ENCODE measurements at regions not wholly inside any gene's neighbourhood (a gene's known extent, or its start where the extent isn't known, plus 50 kb on each side); places are given as distances from the start of the nearest gene placed in this dataset.

DNA sequence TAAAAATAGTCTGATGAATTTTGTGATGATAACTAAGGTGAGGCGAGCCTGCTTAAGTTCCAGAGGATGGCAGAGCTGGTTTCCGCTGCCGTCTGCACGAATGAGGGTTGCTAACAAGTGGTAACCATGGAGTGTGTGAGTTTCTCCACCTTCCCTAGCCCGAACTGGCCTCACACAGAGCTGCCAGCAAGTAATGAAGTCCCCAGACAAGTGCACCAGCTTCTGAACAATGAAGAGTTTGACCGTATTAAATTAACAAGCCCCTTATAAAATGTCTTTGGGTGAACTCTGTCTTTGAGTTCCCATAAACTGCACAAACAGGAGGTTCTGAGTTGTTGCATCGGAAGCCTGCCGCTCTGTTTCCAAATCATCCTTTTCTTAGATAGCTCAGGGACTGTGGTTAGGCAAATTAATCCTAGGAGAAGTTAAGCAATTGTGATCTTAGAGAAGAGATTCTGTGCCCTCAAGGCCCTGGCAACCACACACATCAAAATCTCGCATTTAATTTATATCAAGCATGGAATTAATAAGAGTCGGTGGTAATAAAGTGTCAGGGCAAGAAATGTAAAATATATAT is 274.1 kb upstream of the DAAM1 start:
- TF ChIP-seq CTCF (conservative IDR thresholded peaks at IDR 0.05; ENCODE audit: low read length): no peak
- DNase-seq (ENCODE audit: low spot score): no peak
- H3K27ac ChIP-seq (ENCODE audit: low read depth, low read length, poor library complexity, severe bottlenecking): no peak overlapping the region
- BruUV-seq (replicated peaks): no TSS peak
- H4K20me1 ChIP-seq (ENCODE audit: insufficient read depth, low read length): no peaks in the 10 kb centered on the region
- no peaks in the 10 kb centered on the region for H3K36me3 ChIP-seq (ENCODE audit: insufficient read depth, low read length)
- intact Hi-C loops (cut with micrococcal nuclease; ENCODE audit: unreplicated experiment): no loop called here
- CTCF ChIA-PET (ENCODE audit: unreplicated experiment): no interaction called here
- no peak overlapping the region for H3K4me3 ChIP-seq (ENCODE audit: low read depth, low read length, poor library complexity, severe bottlenecking)
- H3K4me2 ChIP-seq (ENCODE audit: low read length): no peak overlapping the region
- H2AFZ ChIP-seq (ENCODE audit: low read length): no peak overlapping the region
- POLR2A ChIA-PET: no interaction called here
- H3K9me2 ChIP-seq (ENCODE audit: insufficient read depth, low read length): no peaks in the 10 kb centered on the region
- H3K4me1 ChIP-seq (ENCODE audit: insufficient read depth, low read length, poor library complexity, severe bottlenecking): no peaks in the 10 kb centered on the region
- no peaks in the 10 kb centered on the region for H3K79me2 ChIP-seq (ENCODE audit: insufficient read depth, low read depth, low read length)
- H3K9me3 ChIP-seq (ENCODE audit: low read length): no peaks in the 10 kb centered on the region

DNA sequence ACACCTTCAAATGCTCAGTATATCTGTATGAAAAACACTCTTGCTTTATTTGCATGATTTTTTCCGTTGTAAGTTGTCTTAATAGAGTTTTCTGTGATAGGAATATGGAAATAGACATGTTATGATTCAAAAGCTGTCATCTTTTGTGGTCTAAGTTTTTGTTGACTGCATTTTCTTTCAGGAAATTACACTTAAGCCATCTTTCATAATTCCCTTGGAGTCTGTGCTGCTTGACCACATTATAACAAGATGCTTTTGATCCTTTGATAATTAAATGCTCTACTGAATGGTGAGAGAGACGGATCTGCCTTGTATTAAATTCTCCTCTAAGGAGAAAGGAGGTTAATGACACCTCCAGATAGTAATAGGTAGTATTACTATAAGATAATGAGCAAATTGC is 272.8 kb upstream of the DAAM1 start:
- Histone ChIP-seq H3K4me3 (ENCODE audit: low read depth, low read length, poor library complexity, severe bottlenecking) (no peak overlapping the region), H2AFZ (ENCODE audit: low read length) (no peak overlapping the region), H4K20me1 (ENCODE audit: insufficient read depth, low read length) (no peaks in the 10 kb centered on the region), H3K79me2 (ENCODE audit: insufficient read depth, low read depth, low read length) (no peaks in the 10 kb centered on the region), H3K9me3 (ENCODE audit: low read length) (no peaks in the 10 kb centered on the region), H3K36me3 (ENCODE audit: insufficient read depth, low read length) (no peaks in the 10 kb centered on the region), H3K4me1 (ENCODE audit: insufficient read depth, low read length, poor library complexity, severe bottlenecking) (no peaks in the 10 kb centered on the region), H3K4me2 (ENCODE audit: low read length) (no peak overlapping the region), H3K27ac (ENCODE audit: low read depth, low read length, poor library complexity, severe bottlenecking) (no peak overlapping the region), H3K9me2 (ENCODE audit: insufficient read depth, low read length) (no peaks in the 10 kb centered on the region)
- ChIA-PET CTCF (ENCODE audit: unreplicated experiment) (no interaction called here), POLR2A (no interaction called here)
- DNase-seq (ENCODE audit: low spot score): no peak
- no TSS peak for BruUV-seq (replicated peaks)
- intact Hi-C loops (cut with micrococcal nuclease; ENCODE audit: unreplicated experiment): no loop called here
- TF ChIP-seq CTCF (conservative IDR thresholded peaks at IDR 0.05; ENCODE audit: low read length) (no peak), EZH2phosphoT487 (IDR thresholded peaks at IDR 0.05; ENCODE audit: borderline replicate concordance, low read depth, low read length) (no peak)

DNA sequence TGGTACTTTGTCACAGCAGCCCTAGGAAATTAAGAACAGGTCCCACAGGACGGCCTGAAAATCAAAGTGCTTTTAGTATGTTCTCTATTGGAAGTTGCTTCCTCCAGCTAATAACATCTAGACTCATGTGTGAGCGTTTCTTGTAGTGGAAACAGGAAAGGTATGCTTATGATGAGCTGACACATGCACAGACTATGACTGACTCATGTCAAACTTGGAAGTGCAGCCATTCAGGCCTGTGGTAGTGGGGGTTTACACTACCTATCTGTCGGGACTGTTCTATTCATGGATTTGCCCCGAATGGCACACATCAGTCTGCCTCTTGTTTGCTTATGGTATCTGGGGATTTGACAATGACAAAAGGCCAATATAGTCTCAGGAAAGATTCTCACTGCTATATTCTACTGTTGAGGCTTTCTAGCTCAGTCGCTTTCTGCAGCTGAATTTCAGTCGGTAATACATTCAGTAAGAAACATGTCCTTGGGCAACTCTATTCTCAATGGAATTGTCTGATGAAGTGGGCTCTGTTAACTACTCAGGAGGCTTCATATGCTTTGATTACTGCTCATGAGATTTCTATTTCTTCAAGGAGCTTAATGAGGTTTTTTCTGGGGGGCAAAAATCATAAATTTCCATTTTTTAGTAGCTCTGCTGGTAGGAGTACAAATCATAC is 270.3 kb upstream of the DAAM1 start:
- Histone ChIP-seq H3K36me3 (ENCODE audit: insufficient read depth, low read length) (no peaks in the 10 kb centered on the region), H3K4me3 (ENCODE audit: low read depth, low read length, poor library complexity, severe bottlenecking) (no peak overlapping the region), H2AFZ (ENCODE audit: low read length) (no peak overlapping the region), H3K27ac (ENCODE audit: low read depth, low read length, poor library complexity, severe bottlenecking) (no peak overlapping the region), H3K79me2 (ENCODE audit: insufficient read depth, low read depth, low read length) (no peaks in the 10 kb centered on the region), H3K9me2 (ENCODE audit: insufficient read depth, low read length) (no peaks in the 10 kb centered on the region), H3K9me3 (ENCODE audit: low read length) (no peaks in the 10 kb centered on the region), H3K4me2 (ENCODE audit: low read length) (no peak overlapping the region), H4K20me1 (ENCODE audit: insufficient read depth, low read length) (no peaks in the 10 kb centered on the region), H3K4me1 (ENCODE audit: insufficient read depth, low read length, poor library complexity, severe bottlenecking) (no peaks in the 10 kb centered on the region)
- no peak for TF ChIP-seq EZH2phosphoT487 (IDR thresholded peaks at IDR 0.05; ENCODE audit: borderline replicate concordance, low read depth, low read length)
- no peak for TF ChIP-seq CTCF (conservative IDR thresholded peaks at IDR 0.05; ENCODE audit: low read length)
- ChIA-PET POLR2A (interaction anchor here (0.6 to 1.3 kb wide), 2 partner anchors 9 to 37 kb away, joined by 3 read pairs; no protein-coding TSS in a partner anchor), CTCF (ENCODE audit: unreplicated experiment) (no interaction called here)
- intact Hi-C loops (cut with micrococcal nuclease; ENCODE audit: unreplicated experiment): no loop called here
- BruUV-seq (replicated peaks): no TSS peak
- no peak for DNase-seq (ENCODE audit: low spot score)

Measured in OCI-LY7 (cell line).